ENCODE measurements at regions not wholly inside any gene's neighbourhood (a gene's known extent, or its start where the extent isn't known, plus 50 kb on each side); places are given as distances from the start of the nearest gene placed in this dataset.
"Not testable (repeated sequence)": the region's sequence is repeated elsewhere in the genome, so short reads cannot be mapped to it uniquely, and the experiment has no call there.

- in situ Hi-C loops (cut with MboI); H3K79me2 ChIP-seq (ENCODE audit: control insufficient read depth, insufficient read depth, low read length); intact Hi-C loops (cut with micrococcal nuclease); DNase-seq (ENCODE audit: extremely low read depth in 1 of 4, low spot score in 3 of 4); H3K27ac ChIP-seq (ENCODE audit: extremely low read depth, low read depth, low read length); CTCF ChIA-PET (ENCODE audit: low intra/inter-chr PET ratio); H3K9ac ChIP-seq (ENCODE audit: insufficient read depth in 1 of 2, low read depth in 2 of 2, low read length in 2 of 2); ATAC-seq; BruUV-seq (replicated peaks); H3K9me1 ChIP-seq (ENCODE audit: control insufficient read depth, insufficient read depth, low read length); H3K27me3 ChIP-seq (ENCODE audit: control insufficient read depth in 2 of 2, insufficient read depth in 2 of 2, low read length in 2 of 2); H4K20me1 ChIP-seq (replicated peaks; ENCODE audit: control insufficient read depth, insufficient read depth, low read length); H3K4me1 ChIP-seq (replicated peaks in 1 of 2; ENCODE audit: control insufficient read depth in 2 of 2, insufficient read depth in 2 of 2, low read length in 2 of 2); H3K36me3 ChIP-seq (ENCODE audit: control insufficient read depth, insufficient read depth, low read length); H2AFZ ChIP-seq (ENCODE audit: low read depth, low read length); H3K4me2 ChIP-seq (ENCODE audit: insufficient read depth, low read length); H3K4me3 ChIP-seq; FAIRE-seq; H3K9me3 ChIP-seq (replicated peaks; ENCODE audit: control insufficient read depth, insufficient read depth, low read depth, low read length): not testable (repeated sequence)
- POLR2A ChIA-PET, result interaction anchor here (0.6 kb wide), 1 partner anchor 268 kb away, joined by 4 read pairs; no protein-coding TSS in a partner anchor
- 0% methylated on average over 2 of the region's 2 CpGs for WGBS (ENCODE audit: insufficient coverage, low coverage, missing lambda C conversion rate)
Measured at GRCh38 chrX:104360774-104361173, 106.0 kb upstream of the ESX1 start.

- Histone ChIP-seq H3K9ac (ENCODE audit: insufficient read depth in 1 of 2, low read depth in 2 of 2, low read length in 2 of 2) (no peak overlapping the region), H4K20me1 (replicated peaks; ENCODE audit: control insufficient read depth, insufficient read depth, low read length) (no peaks in the 10 kb centered on the region), H3K9me3 (replicated peaks; ENCODE audit: control insufficient read depth, insufficient read depth, low read depth, low read length) (no peaks in the 10 kb centered on the region), H3K27ac (ENCODE audit: extremely low read depth, low read depth, low read length) (no peak overlapping the region), H2AFZ (ENCODE audit: low read depth, low read length) (no peak overlapping the region), H3K4me2 (ENCODE audit: insufficient read depth, low read length) (no peak overlapping the region), H3K9me1 (ENCODE audit: control insufficient read depth, insufficient read depth, low read length) (no peaks in the 10 kb centered on the region), H3K36me3 (ENCODE audit: control insufficient read depth, insufficient read depth, low read length) (no peaks in the 10 kb centered on the region), H3K27me3 (ENCODE audit: control insufficient read depth in 2 of 2, insufficient read depth in 2 of 2, low read length in 2 of 2) (no peaks in the 10 kb centered on the region), H3K79me2 (ENCODE audit: control insufficient read depth, insufficient read depth, low read length) (no peaks in the 10 kb centered on the region), H3K4me3 (no peak overlapping the region), H3K4me1 (replicated peaks in 1 of 2; ENCODE audit: control insufficient read depth in 2 of 2, insufficient read depth in 2 of 2, low read length in 2 of 2) (no peaks in the 10 kb centered on the region)
- intact Hi-C loops (cut with micrococcal nuclease), result no loop called here
- ChIA-PET CTCF (ENCODE audit: low intra/inter-chr PET ratio) (no interaction called here), POLR2A (no interaction called here)
- 0% methylated on average over 1 of the region's 1 CpG for WGBS (ENCODE audit: insufficient coverage, low coverage, missing lambda C conversion rate)
- in situ Hi-C loops (cut with MboI), result no loop called here
- no peak for FAIRE-seq
- no peak for ATAC-seq
- DNase-seq (ENCODE audit: extremely low read depth in 1 of 4, low spot score in 3 of 4), result no peak
- no TSS peak for BruUV-seq (replicated peaks)
- TF ChIP-seq NONO (IDR thresholded peaks at IDR 0.05; ENCODE audit: low read depth in 2 of 2, low read length in 1 of 2) (no peak), ZNF134 (CRISPR knock-in tag; conservative IDR thresholded peaks at IDR 0.05) (no peak), DIDO1 (tag; IDR thresholded peaks at IDR 0.05; ENCODE audit: low read depth) (no peak), PBX2 (CRISPR knock-in tag; IDR thresholded peaks at IDR 0.05; ENCODE audit: low read depth) (no peak), PBX2 (tag; conservative IDR thresholded peaks at IDR 0.05; ENCODE audit: low read depth) (no peak), LCOR (CRISPR knock-in tag; IDR thresholded peaks at IDR 0.05) (no peak), ZNF274 (IDR thresholded peaks at IDR 0.05; ENCODE audit: borderline replicate concordance, low read depth, low read length) (no peak), SOX6 (IDR thresholded peaks at IDR 0.05) (no peak), NFIC (IDR thresholded peaks at IDR 0.05) (no peak), RBM34 (IDR thresholded peaks at IDR 0.05; ENCODE audit: borderline replicate concordance, insufficient read depth, low read length) (no peak), ETV6 (IDR thresholded peaks at IDR 0.05; ENCODE audit: borderline replicate concordance in 1 of 2, low read depth in 2 of 2, low read length in 1 of 2) (no peak), ETV6 (CRISPR knock-in tag; IDR thresholded peaks at IDR 0.05; ENCODE audit: borderline replicate concordance) (no peak), TAF9B (IDR thresholded peaks at IDR 0.05; ENCODE audit: partially characterized antibody) (no peak), TFAP4 (CRISPR knock-in tag; IDR thresholded peaks at IDR 0.05; ENCODE audit: borderline replicate concordance) (no peak)
Measured at GRCh38 chrX:104359124-104359523, 104.4 kb upstream of the ESX1 start.

All from K562 (cell line).